Hepatocyte (in vitro differentiated cells): ENCODE measurements at regions not wholly inside any gene's neighbourhood (a gene's known extent, or its start where the extent isn't known, plus 50 kb on each side); places are given as distances from the start of the nearest gene placed in this dataset.

Source experiments
- DNase-seq: peaks from one replicate; pipeline ENCODE4 v3.0.0-alpha.2; 2016; ENCODE audit warnings: low spot score
- H2AFZ ChIP-seq: fragments of 200-600 bp; sonication (generic); 2 replicates; pipeline ENCODE4 v1.6.0; 2016; ENCODE audit warnings: antibody characterized with exemption, mild to moderate bottlenecking
- H3K27ac ChIP-seq: fragments of 200-600 bp; sonication (generic); 2 replicates; pipeline ENCODE4 v1.5.1; 2016; ENCODE audit warnings: mild to moderate bottlenecking
- H3K27me3 ChIP-seq: fragments of 200-600 bp; sonication (generic); 2 replicates; pipeline ENCODE4 v1.6.1; 2016
- H3K36me3 ChIP-seq: fragments of 200-600 bp; sonication (generic); replicated peaks from 2 replicates; pipeline ENCODE4 v1.5.1; 2016; ENCODE audit warnings: low read depth; ENCODE audit not compliant: insufficient read depth
- H3K4me1 ChIP-seq: fragments of 200-600 bp; sonication (generic); 2 replicates; pipeline ENCODE4 v1.5.1; 2016; ENCODE audit warnings: mild to moderate bottlenecking, moderate library complexity; ENCODE audit not compliant: insufficient read depth
- H3K4me2 ChIP-seq: fragments of 200-600 bp; sonication (generic); 2 replicates; pipeline ENCODE4 v1.6.0; 2016
- H3K4me3 ChIP-seq: fragments of 200-600 bp; sonication (generic); 2 replicates; pipeline ENCODE4 v1.5.1; 2016; ENCODE audit warnings: mild to moderate bottlenecking
- H3K79me2 ChIP-seq: fragments of 200-600 bp; sonication (generic); 2 replicates; pipeline ENCODE4 v1.6.0; 2017; ENCODE audit warnings: mild to moderate bottlenecking
- H3K9me2 ChIP-seq: fragments of 200-600 bp; sonication (generic); replicated peaks from 2 replicates; pipeline ENCODE4 v1.6.0; 2017; ENCODE audit warnings: mild to moderate bottlenecking; ENCODE audit not compliant: insufficient read depth
- H3K9me3 ChIP-seq: fragments of 200-600 bp; sonication (generic); 2 replicates; pipeline ENCODE4 v1.5.1; 2016; ENCODE audit warnings: low read depth, mild to moderate bottlenecking
- H4K20me1 ChIP-seq: fragments of 200-600 bp; sonication (generic); 2 replicates; pipeline ENCODE4 v1.6.0; 2016; ENCODE audit warnings: mild to moderate bottlenecking; ENCODE audit not compliant: insufficient read depth, poor library complexity, severe bottlenecking
- CTCF ChIP-seq: fragments of 200-600 bp; sonication (generic); IDR thresholded peaks from 2 replicates; pipeline ENCODE4 v1.5.1; 2016; ENCODE audit warnings: antibody characterized with exemption, mild to moderate bottlenecking; ENCODE audit not compliant: poor library complexity
- EZH2 ChIP-seq: fragments of 200-600 bp; sonication (generic); IDR thresholded peaks from 2 replicates; pipeline ENCODE4 v1.6.1; 2016; ENCODE audit warnings: antibody characterized with exemption, mild to moderate bottlenecking, borderline replicate concordance
- EZH2phosphoT487 ChIP-seq: fragments of 200-600 bp; sonication (generic); IDR thresholded peaks from one replicate; pipeline ENCODE4 v1.6.1; 2018; ENCODE audit warnings: antibody characterized with exemption, mild to moderate bottlenecking, low read depth, moderate library complexity; ENCODE audit not compliant: unreplicated experiment, severe bottlenecking
- WGBS: methylation state at CpG from one replicate; pipeline ENCODE4 v1.1.6; 2016; ENCODE audit warnings: low lambda C conversion rate; ENCODE audit errors: missing lambda C conversion rate; 5-methylcytosine and 5-hydroxymethylcytosine counted together

GRCh38 chr10:35745617-35746403, 103.7 kb upstream of the FZD8 start:
- no peaks in the 10 kb centered on the region for H3K4me1 ChIP-seq
- no peaks in the 10 kb centered on the region for H3K36me3 ChIP-seq
- H3K79me2 ChIP-seq, result no peaks in the 10 kb centered on the region
- TF ChIP-seq EZH2phosphoT487, result no peak
- no peaks in the 10 kb centered on the region for H3K9me3 ChIP-seq
- no peak for DNase-seq
- no peaks in the 10 kb centered on the region for H3K27me3 ChIP-seq
- no peak overlapping the region for H3K27ac ChIP-seq
- H3K4me2 ChIP-seq, result no peak overlapping the region
- H2AFZ ChIP-seq, result no peak overlapping the region
- WGBS, result 77% methylated on average over 4 of the region's 4 CpGs
- H4K20me1 ChIP-seq, result no peaks in the 10 kb centered on the region
- H3K9me2 ChIP-seq, result no peaks in the 10 kb centered on the region
- no peak overlapping the region for H3K4me3 ChIP-seq

DNA sequence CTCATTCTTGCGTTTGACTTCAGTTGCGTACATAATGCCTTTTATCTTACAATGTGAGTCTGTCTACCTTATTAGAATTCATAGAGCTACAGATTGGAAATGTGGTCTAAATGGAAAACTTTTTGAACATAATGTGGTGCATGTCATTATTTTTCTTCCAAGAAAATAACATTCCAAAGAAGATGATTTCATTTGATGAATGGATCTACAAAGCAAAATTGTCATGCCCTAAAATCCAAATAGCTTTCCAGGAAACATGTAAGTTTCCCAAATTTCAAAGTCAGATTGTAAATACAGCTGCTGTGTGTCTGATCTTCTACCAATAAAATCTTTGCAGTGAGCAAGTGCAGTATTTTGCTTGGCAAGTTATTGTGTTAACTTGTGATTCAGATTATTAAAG, 101.8 kb upstream of the FZD8 start:
- no peaks in the 10 kb centered on the region for H3K9me2 ChIP-seq
- H3K79me2 ChIP-seq, result no peaks in the 10 kb centered on the region
- 85% methylated on average over 2 of the region's 2 CpGs for WGBS
- no peak overlapping the region for H3K4me3 ChIP-seq
- no peak for DNase-seq
- TF ChIP-seq EZH2phosphoT487, result no peak
- no peak for TF ChIP-seq CTCF
- H3K36me3 ChIP-seq, result no peaks in the 10 kb centered on the region
- H2AFZ ChIP-seq, result no peak overlapping the region
- no peak overlapping the region for H3K4me2 ChIP-seq
- no peaks in the 10 kb centered on the region for H3K27me3 ChIP-seq
- H3K9me3 ChIP-seq, result no peaks in the 10 kb centered on the region
- no peaks in the 10 kb centered on the region for H3K4me1 ChIP-seq
- no peak overlapping the region for H3K27ac ChIP-seq
- no peaks in the 10 kb centered on the region for H4K20me1 ChIP-seq

DNA sequence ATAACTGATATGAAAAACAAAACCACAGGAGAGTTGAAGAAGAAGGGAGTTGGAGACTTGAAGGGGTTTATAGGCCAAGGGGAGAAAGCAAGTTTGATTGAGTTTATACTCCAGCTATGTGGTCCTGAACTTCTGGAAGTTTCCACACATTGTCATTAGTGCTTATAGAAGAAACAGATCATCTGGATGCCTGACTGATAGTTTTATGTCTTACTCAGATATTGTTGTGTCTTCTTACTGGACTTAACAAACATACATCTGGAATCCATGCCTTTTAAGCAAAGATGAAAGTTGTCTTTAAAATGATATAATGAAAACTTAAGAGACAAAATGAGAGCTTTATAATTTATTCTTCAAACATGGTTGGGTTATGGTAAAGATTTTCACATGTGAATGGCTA, 101.3 kb upstream of the FZD8 start:
- H4K20me1 ChIP-seq, result no peaks in the 10 kb centered on the region
- no peaks in the 10 kb centered on the region for H3K9me2 ChIP-seq
- H3K4me3 ChIP-seq, result no peak overlapping the region
- H3K9me3 ChIP-seq, result no peaks in the 10 kb centered on the region
- no peak overlapping the region for H3K27ac ChIP-seq
- no peaks in the 10 kb centered on the region for H3K27me3 ChIP-seq
- H3K36me3 ChIP-seq, result no peaks in the 10 kb centered on the region
- no peak overlapping the region for H2AFZ ChIP-seq
- no peaks in the 10 kb centered on the region for H3K4me1 ChIP-seq
- H3K79me2 ChIP-seq, result no peaks in the 10 kb centered on the region
- DNase-seq, result no peak
- TF ChIP-seq EZH2phosphoT487 (no peak), CTCF (no peak), EZH2 (no peak)
- H3K4me2 ChIP-seq, result no peak overlapping the region

GRCh38 chr10:35739998-35740397, 97.9 kb upstream of the FZD8 start:
- no peak overlapping the region for H3K27ac ChIP-seq
- no peak for DNase-seq

More at GRCh38 chr10:35739998-35740397, 97.9 kb upstream of the FZD8 start:
- no peaks in the 10 kb centered on the region for H3K9me2 ChIP-seq
- no peak overlapping the region for H3K4me3 ChIP-seq
- H3K4me1 ChIP-seq, result no peaks in the 10 kb centered on the region
- H3K36me3 ChIP-seq, result no peaks in the 10 kb centered on the region
- H3K9me3 ChIP-seq, result no peaks in the 10 kb centered on the region
- no peak overlapping the region for H3K4me2 ChIP-seq
- no peaks in the 10 kb centered on the region for H4K20me1 ChIP-seq
- no peaks in the 10 kb centered on the region for H3K27me3 ChIP-seq
- H2AFZ ChIP-seq, result no peak overlapping the region
- no peaks in the 10 kb centered on the region for H3K79me2 ChIP-seq
- TF ChIP-seq CTCF, result no peak
- no peak for TF ChIP-seq EZH2phosphoT487
- no peak for TF ChIP-seq EZH2
